ENCODE measurements at regions not wholly inside any gene's neighbourhood (a gene's known extent, or its start where the extent isn't known, plus 50 kb on each side); places are given as distances from the start of the nearest gene placed in this dataset.

GRCh38 chr3:89912031-89912430 lies 804.6 kb downstream of the EPHA3 start:
- TF ChIP-seq TAF1 (IDR thresholded peaks at IDR 0.05; ENCODE audit: borderline replicate concordance, insufficient read depth, low read length) (no peak), SIN3A (IDR thresholded peaks at IDR 0.05; ENCODE audit: borderline replicate concordance, insufficient read depth, low read length) (no peak), REST (IDR thresholded peaks at IDR 0.05; ENCODE audit: insufficient read depth in 1 of 2, low read depth in 2 of 2, low read length in 2 of 2) (no peak), FOXP2 (optimal IDR thresholded peaks at IDR 0.05; ENCODE audit: borderline replicate concordance, extremely low read depth, extremely low read length, insufficient read depth) (no peak), POLR2AphosphoS5 (IDR thresholded peaks at IDR 0.05; ENCODE audit: low read depth, low read length) (no peak)

- TF ChIP-seq POLR2AphosphoS5 (IDR thresholded peaks at IDR 0.05; ENCODE audit: low read depth, low read length) (no peak), FOXP2 (optimal IDR thresholded peaks at IDR 0.05; ENCODE audit: borderline replicate concordance, extremely low read depth, extremely low read length, insufficient read depth) (no peak), REST (IDR thresholded peaks at IDR 0.05; ENCODE audit: insufficient read depth in 1 of 2, low read depth in 2 of 2, low read length in 2 of 2) (no peak), TAF1 (IDR thresholded peaks at IDR 0.05; ENCODE audit: borderline replicate concordance, insufficient read depth, low read length) (no peak), SIN3A (IDR thresholded peaks at IDR 0.05; ENCODE audit: borderline replicate concordance, insufficient read depth, low read length) (no peak)
Measured at GRCh38 chr3:89923921-89924610, 816.6 kb downstream of the EPHA3 start.

- TF ChIP-seq REST (IDR thresholded peaks at IDR 0.05; ENCODE audit: insufficient read depth in 1 of 2, low read depth in 2 of 2, low read length in 2 of 2) (no peak), SIN3A (IDR thresholded peaks at IDR 0.05; ENCODE audit: borderline replicate concordance, insufficient read depth, low read length) (no peak), POLR2AphosphoS5 (IDR thresholded peaks at IDR 0.05; ENCODE audit: low read depth, low read length) (no peak), FOXP2 (optimal IDR thresholded peaks at IDR 0.05; ENCODE audit: borderline replicate concordance, extremely low read depth, extremely low read length, insufficient read depth) (no peak), TAF1 (IDR thresholded peaks at IDR 0.05; ENCODE audit: borderline replicate concordance, insufficient read depth, low read length) (no peak)
Measured at GRCh38 chr3:89925976-89926375, 818.6 kb downstream of the EPHA3 start.

- TF ChIP-seq TAF1 (IDR thresholded peaks at IDR 0.05; ENCODE audit: borderline replicate concordance, insufficient read depth, low read length) (no peak), REST (IDR thresholded peaks at IDR 0.05; ENCODE audit: insufficient read depth in 1 of 2, low read depth in 2 of 2, low read length in 2 of 2) (no peak)
Measured at GRCh38 chr3:89932882-89933281, 825.5 kb downstream of the EPHA3 start.

GRCh38 chr3:89946884-89947283 lies 839.5 kb downstream of the EPHA3 start:
- no peak for TF ChIP-seq REST (IDR thresholded peaks at IDR 0.05; ENCODE audit: insufficient read depth in 1 of 2, low read depth in 2 of 2, low read length in 2 of 2)
- TF ChIP-seq SIN3A (IDR thresholded peaks at IDR 0.05; ENCODE audit: borderline replicate concordance, insufficient read depth, low read length), result no peak
- TF ChIP-seq FOXP2 (optimal IDR thresholded peaks at IDR 0.05; ENCODE audit: borderline replicate concordance, extremely low read depth, extremely low read length, insufficient read depth), result no peak
